ENCODE measurements at regions not wholly inside any gene's neighbourhood (a gene's known extent, or its start where the extent isn't known, plus 50 kb on each side); places are given as distances from the start of the nearest gene placed in this dataset.

- ATAC-seq (replicated peaks), result no peak
These were observed 99.5 kb upstream of the IGSF21 start for GRCh38 chr1:18008081-18008480.

GRCh38 chr1:18009055-18009454 is 98.5 kb upstream of the IGSF21 start:
- peaks cover 16 to 34% of the 10 kb centered on the region in 2 donors for H3K27me3 Mint-ChIP-seq
- no peaks in the 10 kb centered on the region for H3K9me3 Mint-ChIP-seq
- ATAC-seq (replicated peaks) (no peak), DNase-seq (no peak)
- no peaks in the 10 kb centered on the region for H3K4me1 Mint-ChIP-seq (ENCODE audit: low read depth in 2 of 2)
- no peaks in the 10 kb centered on the region for H3K36me3 Mint-ChIP-seq (ENCODE audit: insufficient read depth)
- no peak overlapping the region for H3K4me3 Mint-ChIP-seq
- no peak overlapping the region for H3K27ac Mint-ChIP-seq

More at GRCh38 chr1:18008081-18008480, 99.5 kb upstream of the IGSF21 start:
- H3K4me1 Mint-ChIP-seq (ENCODE audit: low read depth in 2 of 2), result no peaks in the 10 kb centered on the region
- H3K27ac Mint-ChIP-seq, result no peak overlapping the region
- H3K4me3 Mint-ChIP-seq, result no peak overlapping the region
- peaks cover 15 to 36% of the 10 kb centered on the region in 2 donors for H3K27me3 Mint-ChIP-seq
- H3K9me3 Mint-ChIP-seq, result no peaks in the 10 kb centered on the region
- DNase-seq, result no peak
- no peaks in the 10 kb centered on the region for H3K36me3 Mint-ChIP-seq (ENCODE audit: insufficient read depth)

- Mint-ChIP-seq H3K4me3 (no peak overlapping the region), H3K4me1 (ENCODE audit: low read depth in 2 of 2) (no peaks in the 10 kb centered on the region), H3K36me3 (ENCODE audit: insufficient read depth) (no peaks in the 10 kb centered on the region), H3K27ac (no peak overlapping the region), H3K27me3 (peaks cover 18 to 34% of the 10 kb centered on the region in 2 donors), H3K9me3 (no peaks in the 10 kb centered on the region)
- DNase-seq (no peak), ATAC-seq (replicated peaks) (no peak)
These were observed 98.1 kb upstream of the IGSF21 start for GRCh38 chr1:18009478-18009961.

- no peak overlapping the region for H3K4me3 Mint-ChIP-seq
- peaks cover 21 to 34% of the 10 kb centered on the region in 2 donors for H3K27me3 Mint-ChIP-seq
- H3K36me3 Mint-ChIP-seq (ENCODE audit: insufficient read depth), result no peaks in the 10 kb centered on the region
- no peak overlapping the region for H3K27ac Mint-ChIP-seq
- ATAC-seq (replicated peaks) (no peak), DNase-seq (no peak)
- no peaks in the 10 kb centered on the region for H3K4me1 Mint-ChIP-seq (ENCODE audit: low read depth in 2 of 2)
- no peaks in the 10 kb centered on the region for H3K9me3 Mint-ChIP-seq
These were observed 97.2 kb upstream of the IGSF21 start for GRCh38 chr1:18010408-18010807.

DNA sequence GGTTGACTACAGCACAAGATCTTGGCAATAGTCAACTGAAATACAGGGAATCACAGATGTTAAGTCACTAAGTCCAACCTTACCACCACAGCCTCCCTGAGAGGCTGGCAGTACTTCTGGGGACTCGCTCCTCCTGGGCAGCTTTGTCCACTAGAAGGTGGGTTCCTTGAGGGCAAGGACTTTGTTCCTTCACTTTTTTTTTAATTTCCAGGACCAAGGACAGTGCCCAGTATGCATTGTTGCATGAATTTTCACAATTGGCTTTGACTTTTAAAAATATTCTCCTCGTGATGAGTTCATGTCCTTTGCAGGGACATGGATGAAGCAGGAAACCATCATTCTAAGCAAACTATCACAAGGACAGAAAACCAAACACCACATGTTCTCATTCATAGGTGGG is 96.7 kb upstream of the IGSF21 start:
- no peak for ATAC-seq (replicated peaks)
- no peaks in the 10 kb centered on the region for H3K4me1 Mint-ChIP-seq (ENCODE audit: low read depth in 2 of 2)
- H3K27me3 Mint-ChIP-seq, result peaks cover 21 to 39% of the 10 kb centered on the region in 2 donors
- H3K9me3 Mint-ChIP-seq, result no peaks in the 10 kb centered on the region
- no peak for DNase-seq
- no peak overlapping the region for H3K27ac Mint-ChIP-seq
- H3K4me3 Mint-ChIP-seq, result no peak overlapping the region
- no peaks in the 10 kb centered on the region for H3K36me3 Mint-ChIP-seq (ENCODE audit: insufficient read depth)

DNA sequence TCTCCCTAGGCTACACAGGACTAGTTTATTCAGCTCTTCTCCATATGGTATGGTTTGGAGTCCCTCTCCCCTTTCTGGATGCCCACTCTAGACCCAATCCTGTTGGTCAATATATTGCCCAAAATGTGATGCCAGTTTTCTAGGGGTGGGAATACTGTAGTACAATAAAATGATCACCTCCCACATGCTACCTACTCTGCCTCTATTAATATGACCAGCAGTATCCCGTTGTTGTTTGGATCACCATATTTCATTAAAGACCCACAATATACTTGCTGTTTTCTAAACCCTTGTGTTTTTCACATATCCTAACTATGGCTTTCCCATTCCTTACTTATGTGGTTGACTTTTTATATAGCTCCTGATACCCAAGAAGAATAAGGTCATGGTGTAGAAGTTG is 95.9 kb upstream of the IGSF21 start:
- Mint-ChIP-seq H3K4me3 (no peak overlapping the region), H3K9me3 (no peaks in the 10 kb centered on the region), H3K27me3 (peaks cover 28 to 47% of the 10 kb centered on the region in 2 donors), H3K36me3 (ENCODE audit: insufficient read depth) (no peaks in the 10 kb centered on the region), H3K27ac (no peak overlapping the region), H3K4me1 (ENCODE audit: low read depth in 2 of 2) (no peaks in the 10 kb centered on the region)
- DNase-seq (no peak), ATAC-seq (replicated peaks) (no peak)

DNA sequence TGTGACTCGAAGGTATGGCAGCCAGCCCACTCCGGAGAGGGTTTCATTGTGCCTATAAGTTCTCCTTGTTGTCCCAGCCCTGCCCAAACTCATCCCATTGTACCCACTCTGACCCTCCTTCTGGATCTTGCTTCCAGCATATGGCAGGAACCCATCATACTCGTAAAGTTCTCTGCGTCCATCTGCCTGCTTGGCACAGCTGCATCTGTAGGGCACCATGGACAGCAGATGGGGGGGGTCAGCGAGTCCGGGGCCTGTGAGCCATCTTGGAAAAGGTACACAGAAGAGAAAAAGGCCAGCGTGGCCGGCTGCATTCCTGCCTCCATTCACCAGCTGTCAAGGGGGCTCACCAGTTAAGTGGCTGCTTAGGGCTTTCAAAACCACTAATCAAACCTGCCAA is 94.9 kb upstream of the IGSF21 start:
- DNase-seq (no peak), ATAC-seq (replicated peaks) (no peak)
- Mint-ChIP-seq H3K4me3 (no peak overlapping the region), H3K27ac (no peak overlapping the region), H3K36me3 (ENCODE audit: insufficient read depth) (no peaks in the 10 kb centered on the region), H3K4me1 (ENCODE audit: low read depth in 2 of 2) (no peaks in the 10 kb centered on the region), H3K9me3 (no peaks in the 10 kb centered on the region), H3K27me3 (peaks cover 19 to 57% of the 10 kb centered on the region in 2 donors)

DNA sequence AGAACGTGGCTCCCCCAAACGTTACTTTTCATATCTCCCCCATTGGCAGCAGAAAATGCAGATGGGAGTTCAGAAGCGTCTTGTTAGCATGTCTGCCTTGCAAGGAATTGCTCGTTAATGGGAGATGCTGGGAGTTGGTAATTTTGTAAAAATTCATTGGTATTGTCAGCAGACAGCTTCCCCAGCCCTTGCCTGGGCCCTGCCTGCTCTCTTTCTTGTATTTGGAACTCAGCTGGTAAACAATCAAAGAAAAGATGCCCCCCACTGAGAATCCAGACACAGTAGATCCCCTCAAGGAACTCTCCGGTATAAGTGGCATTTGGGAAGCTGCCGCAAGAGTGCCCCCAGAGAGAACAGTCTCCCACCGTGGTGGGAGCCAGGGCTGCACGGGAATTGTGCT is 94.4 kb upstream of the IGSF21 start:
- H3K27me3 Mint-ChIP-seq, result peaks cover 19 to 59% of the 10 kb centered on the region in 2 donors
- H3K36me3 Mint-ChIP-seq (ENCODE audit: insufficient read depth), result no peaks in the 10 kb centered on the region
- no peaks in the 10 kb centered on the region for H3K9me3 Mint-ChIP-seq
- H3K4me3 Mint-ChIP-seq, result no peak overlapping the region
- no peaks in the 10 kb centered on the region for H3K4me1 Mint-ChIP-seq (ENCODE audit: low read depth in 2 of 2)
- ATAC-seq (replicated peaks), result no peak
- no peak for DNase-seq
- H3K27ac Mint-ChIP-seq, result no peak overlapping the region

DNA sequence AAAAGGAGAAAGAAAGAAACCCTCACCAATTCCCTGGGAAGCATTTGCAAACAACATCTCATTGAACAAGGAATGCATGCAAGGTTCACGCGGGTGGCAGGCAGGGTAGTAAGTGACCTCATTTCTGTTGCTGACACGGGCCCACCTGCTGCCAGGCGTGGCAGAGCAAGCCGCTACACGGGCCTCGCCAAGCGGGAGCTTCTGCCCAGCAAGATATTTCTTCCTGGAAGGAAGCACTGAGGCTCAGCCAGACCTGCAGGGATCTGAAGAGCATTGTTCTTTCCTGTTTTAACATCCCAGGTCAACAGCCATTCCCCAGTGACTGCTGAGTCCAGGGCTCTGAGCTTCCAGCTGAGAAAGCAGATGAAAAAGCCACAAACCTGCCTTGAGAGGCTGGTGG is 91.9 kb upstream of the IGSF21 start:
- Mint-ChIP-seq H3K27me3 (peaks cover 26 to 67% of the 10 kb centered on the region in 2 donors), H3K27ac (no peak overlapping the region)

GRCh38 chr1:18018366-18018765 is 89.2 kb upstream of the IGSF21 start:
- H3K4me3 Mint-ChIP-seq, result no peak overlapping the region
- no peaks in the 10 kb centered on the region for H3K4me1 Mint-ChIP-seq (ENCODE audit: low read depth in 2 of 2)
- DNase-seq (no peak), ATAC-seq (replicated peaks) (no peak)
- H3K27me3 Mint-ChIP-seq, result peaks cover 41 to 93% of the 10 kb centered on the region in 2 donors
- no peak overlapping the region for H3K27ac Mint-ChIP-seq
- H3K36me3 Mint-ChIP-seq (ENCODE audit: insufficient read depth), result peaks cover 3% of the 10 kb centered on the region
- peaks cover 0 to 1% of the 10 kb centered on the region in 2 donors for H3K9me3 Mint-ChIP-seq

More for the DNA sequence above, 91.9 kb upstream of the IGSF21 start:
- DNase-seq (no peak), ATAC-seq (replicated peaks) (no peak)
- no peaks in the 10 kb centered on the region for H3K9me3 Mint-ChIP-seq
- H3K4me3 Mint-ChIP-seq, result no peak overlapping the region
- H3K36me3 Mint-ChIP-seq (ENCODE audit: insufficient read depth), result peaks cover 3% of the 10 kb centered on the region
- H3K4me1 Mint-ChIP-seq (ENCODE audit: low read depth in 2 of 2), result no peaks in the 10 kb centered on the region

DNA sequence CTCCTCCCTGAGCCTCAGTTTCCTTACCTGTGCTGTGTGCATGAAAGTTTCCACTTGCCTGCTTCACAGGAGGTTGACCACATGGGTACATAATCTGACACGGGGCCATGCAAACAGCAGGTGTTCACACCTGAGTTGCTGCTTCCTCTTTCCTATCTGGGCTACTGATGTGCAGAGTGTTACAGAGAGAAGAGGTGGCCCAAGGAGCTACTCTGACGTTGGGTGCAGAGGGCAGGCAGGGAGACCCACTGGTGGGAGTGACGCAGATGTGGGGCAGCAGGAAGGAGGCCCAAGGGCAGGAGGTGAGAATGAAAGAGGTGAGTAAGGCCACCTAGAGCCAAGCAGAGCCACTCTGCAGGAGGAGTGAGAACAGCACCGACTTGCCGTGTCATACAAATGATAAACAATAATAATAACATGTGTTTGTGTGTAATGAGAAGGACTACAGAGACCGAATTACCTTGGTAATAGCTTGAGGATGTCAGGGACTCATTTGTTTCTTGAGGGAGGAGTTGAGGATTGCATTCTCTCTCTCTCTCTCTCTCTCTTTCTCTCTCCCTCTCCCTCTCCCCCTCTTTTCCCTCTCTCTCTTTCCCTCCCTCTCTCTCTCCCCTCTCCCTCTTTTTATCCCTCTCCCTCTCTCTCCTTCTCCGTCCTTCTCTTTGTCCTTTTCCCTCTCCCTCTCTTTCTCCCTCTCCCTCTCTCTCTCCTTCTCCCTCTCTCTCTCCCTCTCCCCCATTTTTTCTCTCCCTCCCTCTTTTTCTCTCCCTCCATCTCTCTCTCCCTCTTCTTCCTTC is 87.4 kb upstream of the IGSF21 start:
- peaks cover 30 to 78% of the 10 kb centered on the region in 2 donors for H3K27me3 Mint-ChIP-seq
- peaks cover 3% of the 10 kb centered on the region for H3K36me3 Mint-ChIP-seq (ENCODE audit: insufficient read depth)
- peaks cover 0 to 1% of the 10 kb centered on the region in 2 donors for H3K9me3 Mint-ChIP-seq
- no peak overlapping the region for H3K4me3 Mint-ChIP-seq
- DNase-seq (no peak), ATAC-seq (replicated peaks) (no peak)
- no peak overlapping the region for H3K27ac Mint-ChIP-seq
- no peaks in the 10 kb centered on the region for H3K4me1 Mint-ChIP-seq (ENCODE audit: low read depth in 2 of 2)

GRCh38 chr1:18021242-18021641 is 86.4 kb upstream of the IGSF21 start:
- peaks cover 28 to 78% of the 10 kb centered on the region in 2 donors for H3K27me3 Mint-ChIP-seq
- ATAC-seq (replicated peaks), result no peak
- H3K4me1 Mint-ChIP-seq (ENCODE audit: low read depth in 2 of 2), result no peaks in the 10 kb centered on the region
- H3K9me3 Mint-ChIP-seq, result peaks cover 0 to 1% of the 10 kb centered on the region in 2 donors
- no peak overlapping the region for H3K27ac Mint-ChIP-seq
- no peak overlapping the region for H3K4me3 Mint-ChIP-seq
- peaks cover 3% of the 10 kb centered on the region for H3K36me3 Mint-ChIP-seq (ENCODE audit: insufficient read depth)
- no peak for DNase-seq

GRCh38 chr1:18032172-18032859 is 75.3 kb upstream of the IGSF21 start:
- Mint-ChIP-seq H3K27ac (no peak overlapping the region), H3K4me1 (ENCODE audit: low read depth in 2 of 2) (no peaks in the 10 kb centered on the region), H3K9me3 (no peaks in the 10 kb centered on the region), H3K4me3 (no peak overlapping the region), H3K27me3 (peaks cover 34 to 58% of the 10 kb centered on the region in 2 donors), H3K36me3 (ENCODE audit: insufficient read depth) (no peaks in the 10 kb centered on the region)
- no peak for DNase-seq
- no peak for ATAC-seq (replicated peaks)

DNA sequence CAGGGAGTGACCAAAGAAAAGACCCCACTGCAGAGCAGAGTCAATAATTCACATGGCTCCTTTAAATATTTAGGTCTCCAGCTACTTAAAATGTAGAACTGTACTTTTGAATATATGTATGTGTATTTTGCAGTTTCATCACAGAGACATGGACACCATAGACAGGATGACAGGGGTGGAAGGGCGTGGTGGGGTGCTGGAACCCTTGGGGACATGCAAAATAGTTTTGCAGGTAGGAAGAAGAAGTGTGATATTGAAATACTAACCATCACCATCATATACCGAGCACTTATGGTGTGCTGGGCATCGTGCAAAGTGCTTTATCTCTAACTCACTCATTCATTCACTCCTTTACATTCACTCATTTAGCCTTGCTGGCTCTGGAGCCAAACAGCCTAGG is 72.5 kb upstream of the IGSF21 start:
- ATAC-seq (replicated peaks), result no peak
- Mint-ChIP-seq H3K36me3 (ENCODE audit: insufficient read depth) (no peaks in the 10 kb centered on the region), H3K4me3 (no peak overlapping the region), H3K27me3 (peaks cover 24 to 34% of the 10 kb centered on the region in 2 donors), H3K4me1 (ENCODE audit: low read depth in 2 of 2) (no peaks in the 10 kb centered on the region), H3K27ac (no peak overlapping the region), H3K9me3 (no peaks in the 10 kb centered on the region)
- no peak for DNase-seq

Measured in effector memory CD8-positive, alpha-beta T cell (primary cell).